GM18511 (cell line): ENCODE measurements at regions not wholly inside any gene's neighbourhood (a gene's known extent, or its start where the extent isn't known, plus 50 kb on each side); places are given as distances from the start of the nearest gene placed in this dataset.
"Not testable (repeated sequence)": the region's sequence is repeated elsewhere in the genome, so short reads cannot be mapped to it uniquely, and the experiment has no call there.

ENCODE experiments used
- ATAC-seq: cut with Tn5 transposase; IDR thresholded peaks from one replicate; pipeline ENCODE4 v1.9.1; 2021; ENCODE audit warnings: mild to moderate bottlenecking, moderate library complexity; ENCODE audit not compliant: unreplicated experiment

GRCh38 chr2:91603996-91604395, 2912.5 kb downstream of the RPIA start:
- not testable (repeated sequence) for ATAC-seq

GRCh38 chr2:91604629-91605028, 2913.2 kb downstream of the RPIA start:
- not testable (repeated sequence) for ATAC-seq

GRCh38 chr2:91623739-91624138, 2932.3 kb downstream of the RPIA start:
- not testable (repeated sequence) for ATAC-seq

- ATAC-seq = not testable (repeated sequence)
Measured at GRCh38 chr2:91628471-91628870, 2937.0 kb downstream of the RPIA start.

DNA sequence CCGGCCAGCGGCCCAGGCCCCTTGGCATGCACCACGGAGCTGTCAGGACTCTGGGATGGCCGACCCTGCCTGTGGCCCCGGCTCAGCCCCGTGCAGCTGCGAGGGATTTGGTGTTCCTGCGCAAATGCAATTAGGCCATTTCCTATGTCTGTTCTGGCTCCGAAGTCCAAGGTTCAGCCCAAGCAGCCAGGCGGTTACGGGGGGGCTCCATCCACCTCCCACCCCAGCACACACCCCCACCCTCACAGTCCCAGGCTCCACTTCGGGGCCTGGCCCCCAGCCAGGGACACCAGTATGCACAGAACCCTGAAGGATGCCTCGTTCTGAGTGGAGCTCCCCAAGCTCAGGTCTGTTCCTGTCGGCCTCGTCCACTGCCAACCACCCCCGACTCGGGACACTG, 2965.7 kb downstream of the RPIA start:
- not testable (repeated sequence) for ATAC-seq

GRCh38 chr2:91658336-91658735, 2966.9 kb downstream of the RPIA start:
- not testable (repeated sequence) for ATAC-seq

DNA sequence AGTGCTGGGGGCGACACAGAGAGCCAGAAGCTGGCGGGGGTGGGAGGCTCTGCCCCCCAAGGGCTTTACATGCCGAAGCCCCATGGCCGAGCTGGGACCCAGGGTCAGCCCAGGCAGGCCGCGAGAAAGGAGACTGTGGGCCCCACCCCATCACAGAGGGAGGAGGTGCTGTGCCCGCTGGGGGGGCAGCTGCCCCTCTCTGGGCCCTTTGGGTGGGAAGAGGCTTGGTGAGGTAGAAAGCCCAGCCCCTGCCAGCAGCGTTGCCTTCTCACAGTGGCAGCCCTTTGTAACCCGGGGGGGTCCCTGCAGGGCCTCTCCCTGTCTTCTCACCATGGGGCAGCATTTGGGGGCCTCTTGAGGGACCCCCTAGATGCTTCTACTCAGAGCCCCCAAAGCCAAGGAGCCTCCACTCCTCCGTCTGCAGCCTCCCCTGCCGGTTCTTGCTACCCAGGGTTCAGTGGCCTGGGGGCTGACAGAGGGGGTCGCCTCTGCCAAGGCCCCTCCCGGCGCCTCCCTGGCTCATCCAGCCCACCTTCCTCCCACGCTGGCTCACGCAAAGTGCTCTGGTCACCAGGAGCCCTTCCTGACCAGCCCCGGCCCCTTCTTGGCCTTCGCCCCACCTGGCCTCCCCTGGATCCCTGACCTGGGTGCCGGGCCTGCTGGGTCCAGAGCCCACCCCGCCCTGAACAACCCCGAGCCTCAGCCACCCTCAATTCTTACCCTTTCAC, 2967.9 kb downstream of the RPIA start:
- not testable (repeated sequence) for ATAC-seq

GRCh38 chr2:91659917-91660275, 2968.4 kb downstream of the RPIA start:
- peak; percentile 100 for ATAC-seq

DNA sequence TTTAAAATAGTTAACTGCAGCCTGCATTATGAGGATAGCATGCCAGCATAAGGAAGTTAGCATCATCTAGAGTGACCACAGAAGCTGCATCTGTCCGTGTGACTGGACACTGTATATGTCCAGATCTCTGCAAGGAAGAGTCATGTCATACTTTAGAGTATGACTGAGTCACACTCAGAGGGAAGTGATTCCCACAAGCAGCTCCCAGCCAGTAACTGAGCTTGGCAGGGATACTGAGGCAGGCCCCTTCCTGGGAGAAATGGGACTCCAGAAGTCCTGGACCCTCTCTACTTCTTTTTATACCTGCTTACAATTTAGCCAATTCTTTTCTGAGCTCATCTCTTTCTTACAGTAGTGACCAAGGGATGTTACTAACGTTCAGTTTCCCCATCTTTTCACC, 2975.9 kb downstream of the RPIA start:
- not testable (repeated sequence) for ATAC-seq

- not testable (repeated sequence) for ATAC-seq
Measured at GRCh38 chr2:91685541-91685940, 2994.1 kb downstream of the RPIA start.

- ATAC-seq = not testable (repeated sequence)
Measured at GRCh38 chr2:91686046-91686445, 2994.6 kb downstream of the RPIA start.
